Liver (tissue), 3 donors: ENCODE measurements at regions not wholly inside any gene's neighbourhood (a gene's known extent, or its start where the extent isn't known, plus 50 kb on each side); places are given as distances from the start of the nearest gene placed in this dataset.

Source experiments
- ATF3 ChIP-seq: IDR thresholded peaks from 2 replicates; pipeline ENCODE4 v1.6.1; 2016; ENCODE audit warnings: antibody characterized with exemption
- CTCF ChIP-seq: fragments of 150-350 bp; IDR thresholded peaks from 2 replicates; pipeline ENCODE4 v1.5.1; 2017; ENCODE audit warnings: improper control_type of control experiment, low read depth, low read length; ENCODE audit not compliant: missing input control
- FOXA1 ChIP-seq: IDR thresholded peaks from 2 replicates; pipeline ENCODE4 v1.6.1; 2016; ENCODE audit warnings: antibody characterized with exemption
- JUND ChIP-seq, 2 donors: IDR thresholded peaks; 2 replicates each; pipeline ENCODE4 v1.6.1; 2016; ENCODE audit warnings: antibody characterized with exemption in 2 of 2
- MAX ChIP-seq: IDR thresholded peaks from 2 replicates; pipeline ENCODE4 v1.6.1; 2016; ENCODE audit warnings: antibody characterized with exemption
- NR2F2 ChIP-seq: IDR thresholded peaks from 2 replicates; pipeline ENCODE4 v1.6.1; 2016; ENCODE audit warnings: antibody characterized with exemption
- RAD21 ChIP-seq, 2 donors: IDR thresholded peaks; 2 replicates each; pipeline ENCODE4 v1.6.1; 2016; ENCODE audit warnings: antibody characterized with exemption in 2 of 2, mild to moderate bottlenecking in 2 of 2
- TAF1 ChIP-seq: conservative IDR thresholded peaks from 2 replicates; pipeline ENCODE4 v1.6.1; 2016; ENCODE audit warnings: antibody characterized with exemption, mild to moderate bottlenecking
- YY1 ChIP-seq: IDR thresholded peaks from 2 replicates; pipeline ENCODE4 v1.6.1; 2016; ENCODE audit warnings: antibody characterized with exemption, mild to moderate bottlenecking
- ZBTB33 ChIP-seq: IDR thresholded peaks from 2 replicates; pipeline ENCODE4 v1.6.1; 2016; ENCODE audit warnings: antibody characterized with exemption
- donor health status: healthy.
- donor health status: healthy.

- TF ChIP-seq CTCF (no peak), MAX (no peak), JUND (IDR thresholded peaks at IDR 0.05) (no peak), NR2F2 (no peak), ZBTB33 (no peak), TAF1 (no peak), YY1 (no peak), RAD21 (IDR thresholded peaks at IDR 0.05) (no peak), ATF3 (no peak), FOXA1 (no peak)
Measured at GRCh38 chr9:26152350-26152749, 474.1 kb upstream of the TUSC1 start.
